SJSA1 (cell line): ENCODE measurements at regions not wholly inside any gene's neighbourhood (a gene's known extent, or its start where the extent isn't known, plus 50 kb on each side); places are given as distances from the start of the nearest gene placed in this dataset.
"Not testable (repeated sequence)": the region's sequence is repeated elsewhere in the genome, so short reads cannot be mapped to it uniquely, and the experiment has no call there.

Source experiments
- DNase-seq, 2 experiments: peaks; one replicate each; pipeline ENCODE4 v3.0.0-alpha.2; 2015 to 2020; ENCODE audit warnings: low spot score in 2 of 2, low read depth in 1 of 2
- H3K27ac ChIP-seq: fragments of 250-450 bp; sonication (Bioruptor Pico); 2 replicates; pipeline ENCODE4 v1.5.1; 2020; ENCODE audit warnings: mild to moderate bottlenecking, moderate library complexity
- H3K27me3 ChIP-seq: fragments of 250-450 bp; sonication (Bioruptor Pico); replicated peaks from 2 replicates; pipeline ENCODE4 v1.5.1; 2020; ENCODE audit warnings: mild to moderate bottlenecking, moderate library complexity
- H3K36me3 ChIP-seq: fragments of 250-450 bp; sonication (Bioruptor Pico); 2 replicates; pipeline ENCODE4 v1.5.1; 2020; ENCODE audit warnings: mild to moderate bottlenecking
- H3K4me1 ChIP-seq: fragments of 250-450 bp; sonication (Bioruptor Pico); replicated peaks from 2 replicates; pipeline ENCODE4 v1.6.1; 2021; ENCODE audit warnings: mild to moderate bottlenecking
- H3K4me3 ChIP-seq: fragments of 250-450 bp; sonication (Bioruptor Pico); 2 replicates; pipeline ENCODE4 v1.5.1; 2020; ENCODE audit warnings: mild to moderate bottlenecking
- H3K9me3 ChIP-seq: fragments of 250-450 bp; sonication (Bioruptor Pico); replicated peaks from 2 replicates; pipeline ENCODE4 v1.5.1; 2020; ENCODE audit warnings: mild to moderate bottlenecking

- no peak overlapping the region for H3K4me3 ChIP-seq
- H3K36me3 ChIP-seq, result no peaks in the 10 kb centered on the region
- DNase-seq, result no peak
- no peaks in the 10 kb centered on the region for H3K9me3 ChIP-seq
- no peak overlapping the region for H3K27ac ChIP-seq
- no peaks in the 10 kb centered on the region for H3K27me3 ChIP-seq
- peaks cover 5% of the 10 kb centered on the region; the same call in 1 of the 2 replicates for H3K4me1 ChIP-seq
These were observed 299.7 kb upstream of the AADAT start for GRCh38 chr4:170389411-170389810.

- no peak overlapping the region for H3K27ac ChIP-seq
- peaks cover 5% of the 10 kb centered on the region; the same call in 1 of the 2 replicates for H3K4me1 ChIP-seq
- H3K4me3 ChIP-seq, result no peak overlapping the region
- H3K27me3 ChIP-seq, result no peaks in the 10 kb centered on the region
- H3K36me3 ChIP-seq, result no peaks in the 10 kb centered on the region
- no peak for DNase-seq
- no peaks in the 10 kb centered on the region for H3K9me3 ChIP-seq
These were observed 298.5 kb upstream of the AADAT start for GRCh38 chr4:170388255-170388654.

- Histone ChIP-seq H3K27me3 (no peaks in the 10 kb centered on the region), H3K4me1 (peaks cover 5% of the 10 kb centered on the region; the same call in 1 of the 2 replicates), H3K27ac (no peak overlapping the region), H3K9me3 (no peaks in the 10 kb centered on the region), H3K4me3 (no peak overlapping the region), H3K36me3 (no peaks in the 10 kb centered on the region)
- no peak for DNase-seq
These were observed 297.2 kb upstream of the AADAT start for GRCh38 chr4:170386971-170387370.

- DNase-seq, result no peak
- H3K27ac ChIP-seq, result no peak overlapping the region
These were observed 296.8 kb upstream of the AADAT start for GRCh38 chr4:170386511-170386910.

GRCh38 chr4:170374770-170375169 is 285.0 kb upstream of the AADAT start:
- Histone ChIP-seq H3K4me1 (no peaks in the 10 kb centered on the region), H3K27ac (no peak overlapping the region), H3K4me3 (no peak overlapping the region), H3K27me3 (no peaks in the 10 kb centered on the region), H3K9me3 (no peaks in the 10 kb centered on the region; the same call in 1 of the 2 replicates), H3K36me3 (no peaks in the 10 kb centered on the region)
- no peak for DNase-seq

More at GRCh38 chr4:170386511-170386910, 296.8 kb upstream of the AADAT start:
- Histone ChIP-seq H3K4me3 (no peak overlapping the region), H3K36me3 (no peaks in the 10 kb centered on the region), H3K27me3 (no peaks in the 10 kb centered on the region), H3K9me3 (no peaks in the 10 kb centered on the region), H3K4me1 (peaks cover 5% of the 10 kb centered on the region; the same call in 1 of the 2 replicates)

- H3K9me3 ChIP-seq, result no peaks in the 10 kb centered on the region
- no peak for DNase-seq
- no peaks in the 10 kb centered on the region for H3K4me1 ChIP-seq
- no peak overlapping the region for H3K4me3 ChIP-seq
- no peak overlapping the region for H3K27ac ChIP-seq
- no peaks in the 10 kb centered on the region for H3K36me3 ChIP-seq
- no peaks in the 10 kb centered on the region for H3K27me3 ChIP-seq
These were observed 259.2 kb upstream of the AADAT start for GRCh38 chr4:170348945-170349344.

GRCh38 chr4:170347191-170347590 is 257.4 kb upstream of the AADAT start:
- H3K27me3 ChIP-seq, H3K27ac ChIP-seq, DNase-seq, H3K36me3 ChIP-seq, H3K4me3 ChIP-seq, H3K4me1 ChIP-seq, H3K9me3 ChIP-seq: not testable (repeated sequence)

GRCh38 chr4:170339522-170339921 is 249.8 kb upstream of the AADAT start:
- Histone ChIP-seq H3K27me3 (no peaks in the 10 kb centered on the region), H3K9me3 (no peaks in the 10 kb centered on the region), H3K36me3 (no peaks in the 10 kb centered on the region), H3K4me3 (no peak overlapping the region), H3K4me1 (no peaks in the 10 kb centered on the region), H3K27ac (no peak overlapping the region)
- no peak for DNase-seq

- DNase-seq, result no peak
- Histone ChIP-seq H3K27ac (no peak overlapping the region), H3K9me3 (no peaks in the 10 kb centered on the region), H3K36me3 (no peaks in the 10 kb centered on the region), H3K4me1 (no peaks in the 10 kb centered on the region), H3K4me3 (no peak overlapping the region), H3K27me3 (no peaks in the 10 kb centered on the region)
These were observed 246.6 kb upstream of the AADAT start for GRCh38 chr4:170336238-170336775.

GRCh38 chr4:170325599-170325998 is 235.8 kb upstream of the AADAT start:
- H3K27ac ChIP-seq, result no peak overlapping the region
- H3K36me3 ChIP-seq, result no peaks in the 10 kb centered on the region
- H3K9me3 ChIP-seq, result no peaks in the 10 kb centered on the region
- H3K4me1 ChIP-seq, result no peaks in the 10 kb centered on the region
- no peak for DNase-seq
- no peak overlapping the region for H3K4me3 ChIP-seq
- H3K27me3 ChIP-seq, result no peaks in the 10 kb centered on the region

GRCh38 chr4:170323623-170324022 is 233.9 kb upstream of the AADAT start:
- no peaks in the 10 kb centered on the region for H3K4me1 ChIP-seq
- no peaks in the 10 kb centered on the region for H3K9me3 ChIP-seq
- H3K36me3 ChIP-seq, result no peaks in the 10 kb centered on the region
- H3K27me3 ChIP-seq, result no peaks in the 10 kb centered on the region
- DNase-seq, result no peak
- no peak overlapping the region for H3K4me3 ChIP-seq
- H3K27ac ChIP-seq, result no peak overlapping the region

GRCh38 chr4:170307182-170307581 is 217.4 kb upstream of the AADAT start:
- H3K4me3 ChIP-seq, result no peak overlapping the region
- no peaks in the 10 kb centered on the region for H3K27me3 ChIP-seq
- H3K36me3 ChIP-seq, result no peaks in the 10 kb centered on the region
- DNase-seq, result no peak
- H3K27ac ChIP-seq, result no peak overlapping the region
- H3K9me3 ChIP-seq, result no peaks in the 10 kb centered on the region
- no peaks in the 10 kb centered on the region for H3K4me1 ChIP-seq

- H3K9me3 ChIP-seq, result no peaks in the 10 kb centered on the region
- no peak overlapping the region for H3K27ac ChIP-seq
- H3K36me3 ChIP-seq, result no peaks in the 10 kb centered on the region
- H3K4me1 ChIP-seq, result no peaks in the 10 kb centered on the region
- no peak for DNase-seq
- H3K27me3 ChIP-seq, result no peaks in the 10 kb centered on the region
- no peak overlapping the region for H3K4me3 ChIP-seq
These were observed 216.5 kb upstream of the AADAT start for GRCh38 chr4:170306208-170306607.

GRCh38 chr4:170305627-170306026 is 215.9 kb upstream of the AADAT start:
- no peak for DNase-seq
- no peaks in the 10 kb centered on the region for H3K36me3 ChIP-seq
- no peaks in the 10 kb centered on the region for H3K27me3 ChIP-seq
- H3K4me1 ChIP-seq, result no peaks in the 10 kb centered on the region
- no peak overlapping the region for H3K27ac ChIP-seq
- H3K4me3 ChIP-seq, result no peak overlapping the region
- no peaks in the 10 kb centered on the region for H3K9me3 ChIP-seq

GRCh38 chr4:170281027-170281426 is 191.3 kb upstream of the AADAT start:
- H3K4me1 ChIP-seq, result no peaks in the 10 kb centered on the region
- no peaks in the 10 kb centered on the region for H3K27me3 ChIP-seq
- H3K27ac ChIP-seq, result no peak overlapping the region
- no peak overlapping the region for H3K4me3 ChIP-seq
- no peaks in the 10 kb centered on the region for H3K9me3 ChIP-seq
- DNase-seq, result no peak
- H3K36me3 ChIP-seq, result no peaks in the 10 kb centered on the region
